Nephron (organoid): ENCODE measurements at regions not wholly inside any gene's neighbourhood (a gene's known extent, or its start where the extent isn't known, plus 50 kb on each side); places are given as distances from the start of the nearest gene placed in this dataset.

Source experiments
- H3K27ac Mint-ChIP-seq, 3 experiments: 2 replicates each; pipeline ENCODE4 v1.8.0; 2020; ENCODE audit warnings: mixed read lengths in 3 of 3, mild to moderate bottlenecking in 2 of 3, moderate library complexity in 1 of 3
- H3K27me3 Mint-ChIP-seq: 2 replicates; pipeline ENCODE4 v1.8.0; 2021; ENCODE audit warnings: low read depth, mild to moderate bottlenecking, moderate library complexity, mixed read lengths
- H3K36me3 Mint-ChIP-seq: 2 replicates; pipeline ENCODE4 v1.8.0; 2020; ENCODE audit warnings: low read depth, mixed read lengths
- H3K4me1 Mint-ChIP-seq: 2 replicates; pipeline ENCODE4 v1.8.0; 2020; ENCODE audit warnings: mixed read lengths
- H3K4me3 Mint-ChIP-seq, 3 experiments: 2 replicates each; pipeline ENCODE4 v1.8.0; 2020; ENCODE audit warnings: mild to moderate bottlenecking in 3 of 3, mixed read lengths in 3 of 3, moderate library complexity in 2 of 3
- H3K9me3 Mint-ChIP-seq: 2 replicates; pipeline ENCODE4 v1.8.0; 2020; ENCODE audit warnings: mixed read lengths
- CTCF ChIP-seq, 3 experiments: fragments of 200-600 bp; sonication (generic); IDR thresholded peaks; one replicate each; pipeline ENCODE4 v1.5.0; 2021; ENCODE audit warnings: antibody characterized with exemption in 3 of 3; ENCODE audit not compliant: unreplicated experiment in 3 of 3

GRCh38 chr10:80705899-80706298 is 168.2 kb downstream of the SH2D4B start:
- no peak overlapping the region for H3K4me3 Mint-ChIP-seq
- no peak for TF ChIP-seq CTCF (IDR thresholded peaks at IDR 0.05; ENCODE audit: unreplicated experiment in 3 of 3)
- H3K9me3 Mint-ChIP-seq = no peaks in the 10 kb centered on the region
- no peaks in the 10 kb centered on the region for H3K36me3 Mint-ChIP-seq
- H3K27ac Mint-ChIP-seq = no peak overlapping the region
- H3K4me1 Mint-ChIP-seq = peaks cover 32% of the 10 kb centered on the region
- peaks cover 3% of the 10 kb centered on the region for H3K27me3 Mint-ChIP-seq

- no peak for TF ChIP-seq CTCF (IDR thresholded peaks at IDR 0.05; ENCODE audit: unreplicated experiment in 3 of 3)
- Mint-ChIP-seq H3K4me3 (no peak overlapping the region), H3K9me3 (no peaks in the 10 kb centered on the region)
Measured at GRCh38 chr10:80708185-80708584, 170.5 kb downstream of the SH2D4B start.

GRCh38 chr10:80708808-80709207 is 171.1 kb downstream of the SH2D4B start:
- no peaks in the 10 kb centered on the region for H3K27me3 Mint-ChIP-seq
- no peak overlapping the region for H3K27ac Mint-ChIP-seq
- peaks cover 32% of the 10 kb centered on the region for H3K4me1 Mint-ChIP-seq
- H3K9me3 Mint-ChIP-seq = no peaks in the 10 kb centered on the region
- H3K4me3 Mint-ChIP-seq = no peak overlapping the region
- TF ChIP-seq CTCF (IDR thresholded peaks at IDR 0.05; ENCODE audit: unreplicated experiment in 3 of 3) = no peak
- H3K36me3 Mint-ChIP-seq = no peaks in the 10 kb centered on the region

More at GRCh38 chr10:80708185-80708584, 170.5 kb downstream of the SH2D4B start:
- H3K27me3 Mint-ChIP-seq = peaks cover under 1% of the 10 kb centered on the region
- H3K27ac Mint-ChIP-seq = no peak overlapping the region
- peaks cover 30% of the 10 kb centered on the region for H3K4me1 Mint-ChIP-seq
- H3K36me3 Mint-ChIP-seq = no peaks in the 10 kb centered on the region

- no peak for TF ChIP-seq CTCF (IDR thresholded peaks at IDR 0.05; ENCODE audit: unreplicated experiment in 3 of 3)
- Mint-ChIP-seq H3K36me3 (no peaks in the 10 kb centered on the region), H3K27ac (peak overlapping the region in 2 of 3 experiments; percentile 9 to 41), H3K9me3 (no peaks in the 10 kb centered on the region), H3K4me1 (peaks cover 36% of the 10 kb centered on the region), H3K4me3 (no peak overlapping the region), H3K27me3 (no peaks in the 10 kb centered on the region)
Measured at GRCh38 chr10:80709866-80710265, 172.2 kb downstream of the SH2D4B start.

GRCh38 chr10:80713398-80713928 is 175.8 kb downstream of the SH2D4B start:
- no peaks in the 10 kb centered on the region for H3K27me3 Mint-ChIP-seq
- H3K9me3 Mint-ChIP-seq = no peaks in the 10 kb centered on the region
- H3K27ac Mint-ChIP-seq = peak overlapping the region in 2 of 3 experiments; percentile 5 to 42
- H3K4me3 Mint-ChIP-seq = no peak overlapping the region
- peaks cover 54% of the 10 kb centered on the region for H3K4me1 Mint-ChIP-seq
- no peak for TF ChIP-seq CTCF (IDR thresholded peaks at IDR 0.05; ENCODE audit: unreplicated experiment in 3 of 3)
- H3K36me3 Mint-ChIP-seq = no peaks in the 10 kb centered on the region

GRCh38 chr10:80714566-80714965 is 176.9 kb downstream of the SH2D4B start:
- H3K4me1 Mint-ChIP-seq = peaks cover 52% of the 10 kb centered on the region
- H3K4me3 Mint-ChIP-seq = no peak overlapping the region
- no peak for TF ChIP-seq CTCF (IDR thresholded peaks at IDR 0.05; ENCODE audit: unreplicated experiment in 3 of 3)
- no peaks in the 10 kb centered on the region for H3K36me3 Mint-ChIP-seq
- no peaks in the 10 kb centered on the region for H3K27me3 Mint-ChIP-seq
- H3K9me3 Mint-ChIP-seq = no peaks in the 10 kb centered on the region
- peak overlapping the region in 1 of 3 experiments; percentile 37 for H3K27ac Mint-ChIP-seq
